GM12875 (cell line): ENCODE measurements at regions not wholly inside any gene's neighbourhood (a gene's known extent, or its start where the extent isn't known, plus 50 kb on each side); places are given as distances from the start of the nearest gene placed in this dataset.

Experiments
- H3K4me3 ChIP-seq: one replicate; pipeline ENCODE4 v1.5.1; 2011; ENCODE audit warnings: low read depth, low read length, control low read depth
- TF ChIP-seq, protein P1 (sequence below): IDR thresholded peaks from 2 replicates; pipeline ENCODE4 v1.5.1; 2011; ENCODE audit warnings: low read depth, mild to moderate bottlenecking, control low read depth, inconsistent platforms, low read length, moderate library complexity, borderline replicate concordance; ENCODE audit not compliant: insufficient read depth

DNA sequence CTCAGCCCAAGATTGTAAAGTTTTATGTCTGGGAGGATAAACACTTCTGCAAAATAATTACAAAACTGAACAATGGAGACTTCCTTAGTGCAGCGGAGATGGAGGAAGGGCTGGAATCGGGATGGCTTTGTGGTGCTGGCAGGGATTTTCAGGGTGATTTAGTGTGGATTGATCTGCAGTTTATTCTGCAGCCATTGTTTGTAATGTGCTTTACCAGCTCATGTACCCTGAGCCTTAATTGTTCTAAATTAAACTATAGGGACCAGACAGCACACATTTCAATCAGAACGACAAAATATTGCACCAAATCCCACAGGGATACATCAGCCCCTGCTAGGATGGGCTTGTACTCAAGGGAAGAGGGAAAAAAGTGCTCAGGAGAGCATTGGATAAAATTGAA is 103.2 kb upstream of the ONECUT1 start:
- no peak overlapping the region for H3K4me3 ChIP-seq
- TF ChIP-seq, protein P1, sequence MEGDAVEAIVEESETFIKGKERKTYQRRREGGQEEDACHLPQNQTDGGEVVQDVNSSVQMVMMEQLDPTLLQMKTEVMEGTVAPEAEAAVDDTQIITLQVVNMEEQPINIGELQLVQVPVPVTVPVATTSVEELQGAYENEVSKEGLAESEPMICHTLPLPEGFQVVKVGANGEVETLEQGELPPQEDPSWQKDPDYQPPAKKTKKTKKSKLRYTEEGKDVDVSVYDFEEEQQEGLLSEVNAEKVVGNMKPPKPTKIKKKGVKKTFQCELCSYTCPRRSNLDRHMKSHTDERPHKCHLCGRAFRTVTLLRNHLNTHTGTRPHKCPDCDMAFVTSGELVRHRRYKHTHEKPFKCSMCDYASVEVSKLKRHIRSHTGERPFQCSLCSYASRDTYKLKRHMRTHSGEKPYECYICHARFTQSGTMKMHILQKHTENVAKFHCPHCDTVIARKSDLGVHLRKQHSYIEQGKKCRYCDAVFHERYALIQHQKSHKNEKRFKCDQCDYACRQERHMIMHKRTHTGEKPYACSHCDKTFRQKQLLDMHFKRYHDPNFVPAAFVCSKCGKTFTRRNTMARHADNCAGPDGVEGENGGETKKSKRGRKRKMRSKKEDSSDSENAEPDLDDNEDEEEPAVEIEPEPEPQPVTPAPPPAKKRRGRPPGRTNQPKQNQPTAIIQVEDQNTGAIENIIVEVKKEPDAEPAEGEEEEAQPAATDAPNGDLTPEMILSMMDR = no peak

DNA sequence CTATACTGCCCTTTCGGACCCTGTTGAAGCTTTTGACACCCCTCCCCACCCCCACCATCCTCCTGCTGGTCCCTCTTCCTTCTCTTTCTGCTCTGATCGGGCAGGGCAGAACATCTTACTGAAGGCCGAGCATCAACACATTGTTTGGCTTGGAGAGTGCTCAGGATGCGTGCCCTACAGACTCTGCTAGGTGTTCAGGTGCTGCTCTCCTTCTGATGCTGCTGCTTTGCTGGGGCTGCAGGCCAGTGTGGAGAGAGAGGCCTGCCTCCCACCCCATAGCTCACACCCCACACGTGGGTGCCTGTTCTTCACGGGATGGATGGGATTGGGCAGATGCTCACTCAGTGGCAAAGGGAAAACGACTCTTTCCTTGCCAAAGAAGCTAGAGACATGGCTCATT is 89.8 kb upstream of the ONECUT1 start:
- no peak overlapping the region for H3K4me3 ChIP-seq
- TF ChIP-seq, protein P1 = no peak

- TF ChIP-seq, protein P1 = no peak
- H3K4me3 ChIP-seq = no peak overlapping the region
Measured at GRCh38 chr15:52879145-52879544, 89.0 kb upstream of the ONECUT1 start.

GRCh38 chr15:52876991-52877663 is 87.0 kb upstream of the ONECUT1 start:
- no peak overlapping the region for H3K4me3 ChIP-seq
- TF ChIP-seq, protein P1 = no peak

DNA sequence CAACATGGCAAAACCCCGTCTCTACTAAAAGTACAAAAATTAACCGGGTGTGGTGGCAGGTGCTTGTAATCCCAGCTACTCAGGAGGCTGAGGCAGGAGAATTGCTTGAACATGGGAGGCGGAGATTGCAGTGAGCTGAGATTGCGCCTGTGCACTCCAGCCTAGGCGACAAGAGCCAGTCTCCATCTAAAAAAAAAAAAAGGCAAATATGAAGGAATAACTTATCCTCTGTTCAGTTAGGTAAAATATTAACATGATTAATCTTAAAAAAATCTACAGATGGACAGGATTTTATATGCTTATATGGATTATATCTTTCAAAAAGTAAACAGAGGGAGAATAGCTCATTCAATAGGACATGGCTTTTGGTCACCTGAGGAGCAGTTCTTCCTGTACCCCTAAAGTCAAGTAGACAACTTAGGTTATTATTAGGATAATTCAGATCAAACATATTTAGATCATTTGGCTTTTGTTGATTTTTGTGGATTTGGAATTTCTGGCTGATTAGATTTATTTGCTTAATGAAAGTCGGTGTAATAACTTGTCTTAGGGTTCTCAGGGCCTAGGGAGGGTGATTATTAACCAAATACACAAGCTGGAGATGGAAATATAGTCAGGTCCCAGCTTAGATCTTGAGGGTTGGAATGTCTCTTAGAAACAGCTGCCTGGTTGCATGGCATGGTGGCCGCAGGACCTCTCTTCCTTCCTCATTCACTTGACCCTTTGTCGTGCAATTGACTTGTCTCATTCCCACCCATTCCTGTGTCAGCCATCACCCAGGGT is 82.1 kb upstream of the ONECUT1 start:
- no peak overlapping the region for H3K4me3 ChIP-seq
- TF ChIP-seq, protein P1 = no peak

- TF ChIP-seq, protein P1 = no peak
Measured at GRCh38 chr15:52870015-52870414, 79.9 kb upstream of the ONECUT1 start.

DNA sequence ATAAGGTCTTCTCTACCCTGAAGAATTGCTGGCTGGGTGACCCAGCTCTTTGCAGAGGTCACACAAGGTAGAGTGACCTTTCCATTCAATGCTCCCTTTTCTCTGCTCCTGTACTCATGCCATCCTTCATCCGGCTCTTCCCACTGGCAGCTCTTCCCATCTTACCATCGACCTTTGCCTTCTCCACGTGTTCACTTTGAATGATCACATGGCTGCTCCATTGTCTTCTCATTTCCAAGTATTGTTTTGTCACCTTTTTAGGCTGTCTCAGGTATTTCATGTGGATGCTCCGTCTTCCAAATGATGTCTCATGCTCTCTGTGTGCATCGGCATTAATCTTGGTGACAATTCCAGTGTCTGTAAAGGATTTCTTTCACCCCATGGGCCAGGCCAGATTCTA is 76.6 kb upstream of the ONECUT1 start:
- TF ChIP-seq, protein P1 = no peak
- no peak overlapping the region for H3K4me3 ChIP-seq

More at GRCh38 chr15:52870015-52870414, 79.9 kb upstream of the ONECUT1 start:
- no peak overlapping the region for H3K4me3 ChIP-seq
